ENCODE measurements at regions not wholly inside any gene's neighbourhood (a gene's known extent, or its start where the extent isn't known, plus 50 kb on each side); places are given as distances from the start of the nearest gene placed in this dataset.

GRCh38 chr2:116747103-116747502, 1067.4 kb upstream of the DDX18 start:
- H3K79me1 ChIP-seq (ENCODE audit: low read depth, low read length) = no peaks in the 10 kb centered on the region
- no peak overlapping the region for H2AK5ac ChIP-seq (ENCODE audit: low read depth, low read length)
- H3K18ac ChIP-seq (ENCODE audit: extremely low read depth, low read length) = no peak overlapping the region
- DNase-seq (ENCODE audit: low read depth in 1 of 2, low spot score in 2 of 2) (no peak), FAIRE-seq (no peak)
- no peaks in the 10 kb centered on the region for H3K79me2 ChIP-seq (ENCODE audit: control insufficient read depth in 1 of 2, insufficient read depth in 2 of 2, low read length in 2 of 2)
- H2BK12ac ChIP-seq (ENCODE audit: low read depth, low read length) = no peak overlapping the region
- no peaks in the 10 kb centered on the region for H4K20me1 ChIP-seq (replicated peaks in 1 of 2; ENCODE audit: control insufficient read depth in 1 of 2, insufficient read depth in 2 of 2, low read length in 2 of 2)
- POLR2A ChIA-PET (ENCODE audit: partially characterized antibody) = no interaction called here
- CTCF ChIA-PET (ENCODE audit: partially characterized antibody) = no interaction called here
- no peaks in the 10 kb centered on the region for H3K9me3 ChIP-seq (ENCODE audit: insufficient read depth in 2 of 2, low read depth in 1 of 2, low read length in 1 of 2)
- no peak overlapping the region for H3K4ac ChIP-seq (replicated peaks; ENCODE audit: insufficient read length, low read depth, low read length)
- H2BK5ac ChIP-seq (ENCODE audit: low read depth, low read length) = no peak overlapping the region
- no peak overlapping the region for H2AFZ ChIP-seq (ENCODE audit: low read length)
- H2BK120ac ChIP-seq (replicated peaks; ENCODE audit: low read depth, low read length) = no peak overlapping the region
- H2BK15ac ChIP-seq (ENCODE audit: low read length) = no peak overlapping the region
- no peaks in the 10 kb centered on the region for H3K36me3 ChIP-seq (ENCODE audit: control insufficient read depth in 2 of 4, insufficient read depth in 4 of 4, low read length in 3 of 4)
- no peak overlapping the region for H4K91ac ChIP-seq (replicated peaks; ENCODE audit: insufficient read length, low read length)
- H4K8ac ChIP-seq (ENCODE audit: extremely low read depth, insufficient read depth, low read length) = no peak overlapping the region
- H3K14ac ChIP-seq (ENCODE audit: insufficient read length) = no peak overlapping the region
- H3K23ac ChIP-seq (ENCODE audit: insufficient read length) = no peak overlapping the region
- H3K27ac ChIP-seq (ENCODE audit: low read depth, low read length) = no peak overlapping the region
- H3K27me3 ChIP-seq (replicated peaks in 1 of 4; ENCODE audit: control insufficient read depth in 3 of 4, extremely low read depth in 1 of 4, insufficient read depth in 3 of 4, low read length in 3 of 4) = no peaks in the 10 kb centered on the region
- H3K4me1 ChIP-seq (replicated peaks in 1 of 4; ENCODE audit: control insufficient read depth in 3 of 4, insufficient read depth in 4 of 4, low read length in 3 of 4) = no peaks in the 10 kb centered on the region
- no peak overlapping the region for H3K4me2 ChIP-seq (ENCODE audit: insufficient read depth in 1 of 2, low read depth in 2 of 2, low read length in 2 of 2)
- H2BK20ac ChIP-seq (ENCODE audit: low read length) = no peak overlapping the region
- H3K56ac ChIP-seq (replicated peaks; ENCODE audit: insufficient read length, low read depth, low read length) = no peak overlapping the region
- H3K23me2 ChIP-seq (ENCODE audit: low read depth, low read length) = no peaks in the 10 kb centered on the region
- no peak overlapping the region for H3K4me3 ChIP-seq (ENCODE audit: extremely low read depth in 1 of 4, insufficient read depth in 2 of 4, low read depth in 3 of 4, low read length in 4 of 4)
- no peak overlapping the region for H4K5ac ChIP-seq (ENCODE audit: insufficient read length, low read depth, low read length)
- H3K9ac ChIP-seq (replicated peaks in 1 of 4; ENCODE audit: extremely low read depth in 1 of 4, low read depth in 3 of 4, low read length in 3 of 4) = no peak overlapping the region
- WGBS, 2 experiments (ENCODE audit: extremely low coverage in 1 of 2, insufficient coverage in 1 of 2, insufficient read length in 1 of 2, insufficient replicate concordance in 2 of 2, low coverage in 1 of 2, low lambda C conversion rate in 2 of 2, missing lambda C conversion rate in 1 of 2) = 74% methylated on average over 1 of the region's 1 CpG; no CpG with 5 or more reads in 1 of the 2 experiments
- TF ChIP-seq SP1 (IDR thresholded peaks at IDR 0.05; ENCODE audit: low read depth, low read length) = no peak
- no peak for TF ChIP-seq MAFK (IDR thresholded peaks at IDR 0.05; ENCODE audit: low read depth, low read length)
- no peak for TF ChIP-seq CREB1 (IDR thresholded peaks at IDR 0.05)
- TF ChIP-seq RFX5 (IDR thresholded peaks at IDR 0.05; ENCODE audit: borderline replicate concordance, low read depth, low read length) = no peak
- no peak for TF ChIP-seq EP300 (IDR thresholded peaks at IDR 0.05; ENCODE audit: borderline replicate concordance in 1 of 2, low read depth in 2 of 2, low read length in 2 of 2)
- TF ChIP-seq, protein P1, sequence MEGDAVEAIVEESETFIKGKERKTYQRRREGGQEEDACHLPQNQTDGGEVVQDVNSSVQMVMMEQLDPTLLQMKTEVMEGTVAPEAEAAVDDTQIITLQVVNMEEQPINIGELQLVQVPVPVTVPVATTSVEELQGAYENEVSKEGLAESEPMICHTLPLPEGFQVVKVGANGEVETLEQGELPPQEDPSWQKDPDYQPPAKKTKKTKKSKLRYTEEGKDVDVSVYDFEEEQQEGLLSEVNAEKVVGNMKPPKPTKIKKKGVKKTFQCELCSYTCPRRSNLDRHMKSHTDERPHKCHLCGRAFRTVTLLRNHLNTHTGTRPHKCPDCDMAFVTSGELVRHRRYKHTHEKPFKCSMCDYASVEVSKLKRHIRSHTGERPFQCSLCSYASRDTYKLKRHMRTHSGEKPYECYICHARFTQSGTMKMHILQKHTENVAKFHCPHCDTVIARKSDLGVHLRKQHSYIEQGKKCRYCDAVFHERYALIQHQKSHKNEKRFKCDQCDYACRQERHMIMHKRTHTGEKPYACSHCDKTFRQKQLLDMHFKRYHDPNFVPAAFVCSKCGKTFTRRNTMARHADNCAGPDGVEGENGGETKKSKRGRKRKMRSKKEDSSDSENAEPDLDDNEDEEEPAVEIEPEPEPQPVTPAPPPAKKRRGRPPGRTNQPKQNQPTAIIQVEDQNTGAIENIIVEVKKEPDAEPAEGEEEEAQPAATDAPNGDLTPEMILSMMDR (IDR thresholded peaks at IDR 0.05; ENCODE audit: control extremely low read depth in 1 of 3, insufficient read depth in 1 of 3, low read depth in 1 of 3, low read length in 3 of 3) = peak in 1 of 3 experiments; percentile 19; a peak in 2 of 4 replicates
- TF ChIP-seq SP4 (IDR thresholded peaks at IDR 0.05; ENCODE audit: low read length) = no peak
- no peak for TF ChIP-seq POU5F1 (IDR thresholded peaks at IDR 0.05; ENCODE audit: low read depth, low read length)
- TF ChIP-seq KDM1A (IDR thresholded peaks at IDR 0.05; ENCODE audit: borderline replicate concordance, low read length) = no peak
- TF ChIP-seq YY1 (IDR thresholded peaks at IDR 0.05; ENCODE audit: low read depth, low read length) = no peak
- TF ChIP-seq KDM4A (IDR thresholded peaks at IDR 0.05; ENCODE audit: low read depth, low read length, severe bottlenecking) = no peak
- no peak for TF ChIP-seq CBX5 (IDR thresholded peaks at IDR 0.05; ENCODE audit: low read depth, low read length)
- TF ChIP-seq SIX5 (IDR thresholded peaks at IDR 0.05; ENCODE audit: low read depth, low read length) = no peak
- no peak for TF ChIP-seq CEBPB (IDR thresholded peaks at IDR 0.05; ENCODE audit: low read depth, low read length)
